ENCODE measurements at regions not wholly inside any gene's neighbourhood (a gene's known extent, or its start where the extent isn't known, plus 50 kb on each side); places are given as distances from the start of the nearest gene placed in this dataset.

DNA sequence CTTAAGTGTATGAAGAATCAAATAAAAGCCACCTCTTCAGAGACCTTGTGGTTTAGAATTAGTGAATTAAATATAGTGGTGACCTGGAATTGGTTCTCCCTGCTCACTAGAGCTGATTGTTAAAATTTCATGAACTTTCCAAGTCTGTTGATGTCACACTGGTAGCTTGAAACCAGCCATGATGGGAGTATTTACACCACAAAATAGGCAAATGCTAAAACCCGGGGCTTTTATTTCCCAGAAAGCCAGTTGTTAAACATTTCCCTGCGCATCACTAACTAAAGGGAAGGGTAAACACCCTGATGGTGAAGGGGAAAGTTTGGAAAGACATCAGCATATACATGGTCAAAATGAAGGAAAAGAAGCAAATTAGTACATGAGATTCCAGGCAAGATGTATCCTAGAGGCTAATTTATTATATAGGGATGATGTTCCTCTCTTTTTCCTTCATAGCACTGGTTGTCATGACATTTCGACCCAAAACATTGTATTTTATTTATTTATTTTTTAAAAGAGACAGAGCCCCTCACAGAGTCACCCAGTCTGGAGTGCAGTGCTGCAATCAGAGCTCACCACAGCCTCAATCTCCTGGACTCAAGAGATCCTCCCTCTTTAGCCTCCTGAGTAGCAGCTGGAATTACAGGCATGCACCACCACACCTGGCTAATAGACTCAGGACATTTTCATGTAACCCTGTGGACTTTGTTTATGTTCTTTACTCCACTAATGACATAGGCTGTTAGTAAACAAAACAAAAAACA, 123.2 kb downstream of the RIN2 start:
- DNase-seq (ENCODE audit: low read depth), result no peak
- H3K4me3 ChIP-seq (ENCODE audit: low read depth, low read length), result no peak overlapping the region
- TF ChIP-seq MYC (IDR thresholded peaks at IDR 0.05; ENCODE audit: low read depth, low read length) (no peak), CTCF (IDR thresholded peaks at IDR 0.05; ENCODE audit: low read depth, low read length) (no peak), MAX (IDR thresholded peaks at IDR 0.05; ENCODE audit: low read depth, low read length) (no peak), POLR2A (IDR thresholded peaks at IDR 0.05; ENCODE audit: extremely low read depth, insufficient read length) (no peak)

DNA sequence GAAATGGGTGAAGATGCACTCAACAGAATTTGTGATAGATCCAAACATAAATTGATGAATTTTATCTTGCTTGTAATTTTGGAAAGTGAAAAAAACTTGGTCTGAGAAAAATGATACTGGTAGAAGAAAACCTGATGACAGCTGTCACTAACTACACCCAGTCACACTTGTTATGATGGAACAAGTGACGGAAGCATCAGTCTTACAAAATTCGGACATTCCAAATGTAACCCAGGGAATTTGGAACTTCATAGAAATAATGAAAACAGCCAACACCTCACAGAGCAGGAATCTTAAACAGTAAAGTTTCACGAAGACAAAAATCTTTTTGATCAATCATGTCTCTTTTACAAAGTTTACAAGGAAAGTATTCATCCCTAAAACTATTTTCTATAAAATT, 123.9 kb downstream of the RIN2 start:
- TF ChIP-seq CTCF (IDR thresholded peaks at IDR 0.05; ENCODE audit: low read depth, low read length) (no peak), MAX (IDR thresholded peaks at IDR 0.05; ENCODE audit: low read depth, low read length) (no peak), MYC (IDR thresholded peaks at IDR 0.05; ENCODE audit: low read depth, low read length) (no peak), POLR2A (IDR thresholded peaks at IDR 0.05; ENCODE audit: extremely low read depth, insufficient read length) (no peak)
- no peak overlapping the region for H3K4me3 ChIP-seq (ENCODE audit: low read depth, low read length)

GRCh38 chr20:19882446-19882845, 124.4 kb downstream of the RIN2 start:
- no peak for DNase-seq (ENCODE audit: low read depth)
- no peak overlapping the region for H3K4me3 ChIP-seq (ENCODE audit: low read depth, low read length)
- TF ChIP-seq POLR2A (IDR thresholded peaks at IDR 0.05; ENCODE audit: extremely low read depth, insufficient read length) (no peak), CTCF (IDR thresholded peaks at IDR 0.05; ENCODE audit: low read depth, low read length) (no peak), MYC (IDR thresholded peaks at IDR 0.05; ENCODE audit: low read depth, low read length) (no peak), MAX (IDR thresholded peaks at IDR 0.05; ENCODE audit: low read depth, low read length) (no peak)

More for the DNA sequence above, 123.9 kb downstream of the RIN2 start:
- DNase-seq (ENCODE audit: low read depth), result no peak

DNA sequence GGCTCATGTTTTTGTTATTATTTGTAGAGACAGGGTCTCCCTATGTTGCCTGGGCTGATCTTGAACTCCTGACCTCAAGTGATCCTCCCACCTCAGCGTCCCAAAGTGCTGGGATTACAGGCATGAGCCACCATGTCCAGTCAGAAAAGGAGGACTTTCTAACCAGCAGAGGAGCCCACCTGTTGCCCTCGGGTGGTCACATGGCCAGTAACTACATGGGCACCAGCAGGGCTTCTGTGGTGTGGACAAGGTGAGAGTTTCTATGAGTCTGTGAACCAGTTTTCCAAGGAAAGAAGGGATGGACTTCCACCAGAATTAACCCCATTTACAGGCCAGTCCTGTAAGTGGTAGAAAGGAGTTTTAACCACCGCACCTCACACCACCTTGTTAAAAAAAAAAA, 125.4 kb downstream of the RIN2 start:
- no peak overlapping the region for H3K4me3 ChIP-seq (ENCODE audit: low read depth, low read length)
- TF ChIP-seq POLR2A (IDR thresholded peaks at IDR 0.05; ENCODE audit: extremely low read depth, insufficient read length) (no peak), MYC (IDR thresholded peaks at IDR 0.05; ENCODE audit: low read depth, low read length) (no peak), MAX (IDR thresholded peaks at IDR 0.05; ENCODE audit: low read depth, low read length) (no peak), CTCF (IDR thresholded peaks at IDR 0.05; ENCODE audit: low read depth, low read length) (no peak)
- DNase-seq (ENCODE audit: low read depth), result no peak

GRCh38 chr20:19885594-19885938, 127.5 kb downstream of the RIN2 start:
- DNase-seq (ENCODE audit: low read depth), result no peak
- no peak overlapping the region for H3K4me3 ChIP-seq (ENCODE audit: low read depth, low read length)
- TF ChIP-seq MAX (IDR thresholded peaks at IDR 0.05; ENCODE audit: low read depth, low read length) (no peak), POLR2A (IDR thresholded peaks at IDR 0.05; ENCODE audit: extremely low read depth, insufficient read length) (no peak), CTCF (IDR thresholded peaks at IDR 0.05; ENCODE audit: low read depth, low read length) (no peak), MYC (IDR thresholded peaks at IDR 0.05; ENCODE audit: low read depth, low read length) (no peak)
